ENCODE measurements at regions not wholly inside any gene's neighbourhood (a gene's known extent, or its start where the extent isn't known, plus 50 kb on each side); places are given as distances from the start of the nearest gene placed in this dataset.

DNA sequence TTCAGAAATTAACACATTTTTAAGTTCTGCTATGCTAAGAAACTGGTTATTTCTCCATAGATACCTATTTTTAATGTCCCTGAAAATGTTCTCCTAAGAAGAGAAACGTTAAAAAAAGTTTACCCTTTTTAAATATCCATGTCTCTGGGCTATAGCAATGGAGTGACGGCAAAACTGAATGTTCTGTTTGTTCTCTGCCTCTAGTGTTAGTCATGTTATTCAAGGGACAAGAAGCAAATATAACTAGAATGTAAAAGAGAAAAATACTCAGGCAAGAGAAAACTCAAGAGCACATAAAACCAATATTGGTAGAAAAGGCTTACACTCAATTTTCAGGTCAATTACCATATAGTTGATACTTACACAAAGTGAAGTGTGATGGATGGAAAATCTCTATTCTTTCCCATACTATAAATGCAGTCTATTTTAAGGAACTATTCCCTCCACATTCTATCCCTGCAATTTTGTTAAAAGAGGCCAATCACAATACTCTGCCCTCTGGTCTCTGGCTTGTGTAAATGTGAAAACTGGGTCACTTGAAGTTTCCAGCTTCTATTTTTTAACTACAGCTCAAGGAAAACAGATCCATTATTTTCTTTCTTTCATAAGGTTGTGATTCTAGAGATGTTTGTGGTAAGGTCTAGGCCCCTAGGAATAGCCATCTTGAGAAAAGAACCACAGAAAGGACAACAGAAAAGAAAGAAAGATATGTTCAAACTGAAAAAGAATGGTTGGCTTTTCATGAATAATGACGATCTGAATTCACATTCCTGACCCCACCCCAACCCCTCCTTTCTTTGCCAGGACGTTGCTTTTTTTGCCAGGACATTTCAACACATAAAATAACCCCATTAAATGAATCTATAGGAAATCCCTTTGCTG, 200.3 kb upstream of the FAM83B start:
- DNase-seq, result peak in 1 of 2 experiments; percentile 9

- no peak for DNase-seq
Observed at GRCh38 chr6:54646951-54647664, 199.5 kb upstream of the FAM83B start.

DNA sequence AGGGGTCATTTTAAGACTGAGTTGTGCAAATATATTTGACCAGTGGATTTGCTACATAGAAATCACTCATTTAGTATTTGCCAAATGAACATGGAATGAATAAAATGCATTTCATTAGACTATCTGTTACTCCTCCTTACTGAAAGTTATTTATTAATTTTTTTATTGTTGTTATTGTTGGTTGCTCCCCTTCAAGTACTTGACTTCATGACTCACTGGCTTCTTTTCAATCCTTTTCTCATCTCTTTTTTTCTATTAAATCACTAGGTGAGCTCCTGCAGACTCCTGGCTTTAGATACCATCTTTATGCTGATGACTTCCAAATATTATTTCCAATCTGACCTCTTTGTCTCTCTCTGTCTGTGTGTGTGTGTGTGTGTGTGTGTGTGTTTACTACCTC, 192.2 kb upstream of the FAM83B start:
- DNase-seq, result no peak

GRCh38 chr6:54655162-54655561, 191.4 kb upstream of the FAM83B start:
- DNase-seq, result peak; percentile 2 to 56

DNA sequence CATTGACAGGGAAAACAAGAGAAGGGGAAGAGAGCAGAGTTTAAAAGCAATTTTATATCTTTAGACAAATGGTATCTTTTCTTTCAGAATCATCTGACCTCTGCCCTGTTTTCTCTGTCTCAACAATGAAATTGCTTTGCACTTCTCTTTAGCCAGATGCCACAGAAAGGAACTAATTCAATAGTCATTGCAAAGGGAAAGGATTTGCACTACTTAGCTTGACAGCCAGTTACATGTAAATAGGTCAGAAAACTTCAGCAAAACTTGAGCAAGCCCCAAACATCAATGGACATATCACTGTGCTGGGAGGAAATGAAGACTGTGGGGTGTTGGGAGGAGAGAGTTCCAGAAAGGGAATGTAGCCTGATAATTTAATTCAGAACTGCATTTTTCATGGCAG, 181.3 kb upstream of the FAM83B start:
- no peak for DNase-seq

DNA sequence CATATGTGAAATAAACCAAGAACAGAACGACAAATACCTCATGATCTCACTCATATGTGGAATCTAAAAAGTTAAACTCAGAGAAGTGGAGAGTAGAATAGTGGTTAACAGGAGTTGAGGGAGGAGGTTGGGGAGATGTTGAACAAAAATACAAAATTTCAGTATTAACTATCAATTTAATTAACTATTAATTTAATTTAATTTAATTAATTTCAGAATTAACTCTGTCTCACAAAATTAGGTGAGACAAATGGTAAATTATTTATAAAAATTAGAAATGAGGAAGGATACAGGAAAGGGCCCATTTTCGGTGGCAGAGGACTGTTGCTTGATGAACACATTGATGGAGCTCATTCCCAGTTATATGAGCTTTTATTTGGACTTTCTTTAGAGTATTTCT, 166.0 kb upstream of the FAM83B start:
- no peak for DNase-seq

GRCh38 chr6:54681267-54681666, 165.3 kb upstream of the FAM83B start:
- no peak for DNase-seq

DNA sequence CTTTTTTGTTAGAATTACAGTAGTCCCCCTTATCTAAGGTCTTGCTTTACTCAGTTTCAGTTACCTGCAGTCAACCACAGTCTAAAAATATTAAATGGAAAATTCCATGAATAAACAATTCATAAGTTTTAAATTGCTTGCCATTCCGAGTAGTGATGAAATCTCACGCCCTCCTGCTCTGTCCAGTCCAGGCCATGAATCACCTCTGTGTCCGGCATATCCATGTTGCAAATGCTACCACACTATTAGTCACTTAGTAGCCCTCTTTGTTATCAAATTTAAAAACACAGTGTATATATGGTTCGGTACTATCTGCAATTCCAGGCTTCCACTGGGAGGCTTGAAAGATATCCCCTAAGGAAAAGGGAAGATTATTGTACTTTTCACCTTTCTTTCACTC, 164.6 kb upstream of the FAM83B start:
- no peak for DNase-seq

- DNase-seq, result no peak
Observed at GRCh38 chr6:54689620-54690019, 157.0 kb upstream of the FAM83B start.

- no peak for DNase-seq
Observed at GRCh38 chr6:54690596-54690995, 156.0 kb upstream of the FAM83B start.

GRCh38 chr6:54694928-54695532, 151.5 kb upstream of the FAM83B start:
- no peak for DNase-seq

GRCh38 chr6:54695815-54696214, 150.8 kb upstream of the FAM83B start:
- no peak for DNase-seq

GRCh38 chr6:54697424-54697823, 149.1 kb upstream of the FAM83B start:
- DNase-seq, result peak; percentile 40 to 65

- no peak for DNase-seq
Observed at GRCh38 chr6:54698974-54699373, 147.6 kb upstream of the FAM83B start.

GRCh38 chr6:54700158-54700557, 146.4 kb upstream of the FAM83B start:
- DNase-seq, result no peak

- DNase-seq, result no peak
Observed at GRCh38 chr6:54702772-54703171, 143.8 kb upstream of the FAM83B start.

GRCh38 chr6:54706391-54706790, 140.2 kb upstream of the FAM83B start:
- no peak for DNase-seq

DNA sequence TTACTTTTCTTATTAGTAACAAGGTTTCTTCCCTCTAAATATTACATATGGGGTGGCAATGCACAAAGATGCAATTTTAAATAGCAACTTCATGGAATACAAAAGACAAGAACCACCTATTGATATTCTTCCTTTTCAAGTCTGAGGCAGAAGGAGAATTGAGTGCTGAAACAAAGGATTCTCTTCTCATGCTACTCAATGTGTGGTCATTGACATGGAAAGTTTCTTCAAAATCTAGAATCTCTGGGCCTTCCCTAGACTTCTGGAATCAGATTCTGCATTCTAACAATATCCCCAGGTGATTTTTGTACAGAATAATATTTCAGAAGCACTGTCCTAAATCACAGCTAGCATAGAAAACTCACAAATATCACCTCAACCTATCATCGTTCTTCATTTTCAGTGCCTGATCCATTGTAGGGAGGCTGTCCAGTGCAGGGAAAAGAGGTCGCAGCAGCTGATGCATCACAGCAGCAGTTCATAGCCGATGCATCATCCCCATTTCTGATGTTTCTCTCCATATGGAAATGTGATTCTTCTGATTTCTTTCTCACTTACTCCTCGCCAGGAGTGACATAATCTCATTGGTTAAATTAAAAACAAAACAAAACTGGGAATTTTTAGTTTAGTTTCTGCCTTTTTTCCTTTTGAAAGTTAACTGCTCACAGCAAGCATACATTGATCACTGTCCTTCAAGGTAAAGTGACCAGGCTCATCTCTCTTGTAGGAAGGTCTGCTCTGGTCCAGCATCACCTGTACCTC, 139.5 kb upstream of the FAM83B start:
- no peak for DNase-seq

GRCh38 chr6:54710456-54710855, 136.1 kb upstream of the FAM83B start:
- no peak for DNase-seq

- no peak for DNase-seq
Observed at GRCh38 chr6:54716010-54716409, 130.6 kb upstream of the FAM83B start.

- DNase-seq, result no peak
Observed at GRCh38 chr6:54716877-54717276, 129.7 kb upstream of the FAM83B start.

DNA sequence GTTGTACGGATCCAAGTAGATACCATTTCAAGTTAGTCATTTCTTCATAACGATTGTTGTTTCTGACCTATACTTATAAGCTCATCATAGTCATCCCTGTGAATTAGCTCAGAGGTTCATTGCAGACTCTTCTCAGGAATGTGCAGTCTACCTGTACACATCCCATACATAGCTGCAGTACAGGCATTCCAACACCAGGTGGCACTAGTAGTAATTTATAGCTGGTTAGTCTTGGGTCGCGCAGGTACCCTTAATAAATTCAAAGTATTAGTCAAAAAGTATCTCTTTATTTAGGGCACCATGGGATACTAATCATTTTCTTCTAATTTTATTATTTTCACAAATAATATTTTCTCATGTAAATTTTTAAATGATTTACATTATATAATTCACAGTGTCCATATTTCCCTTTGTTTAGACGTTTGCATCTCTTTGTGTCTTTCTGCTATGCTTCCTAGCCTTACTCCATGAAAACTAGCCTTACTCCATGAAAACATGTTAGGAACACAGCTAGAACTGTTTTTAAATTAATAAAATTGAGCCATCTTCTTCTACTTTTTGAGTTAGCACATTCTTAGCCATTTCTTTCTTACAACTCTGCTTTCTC, 128.6 kb upstream of the FAM83B start:
- DNase-seq, result peak; percentile 66 to 88
